ENCODE measurements at regions not wholly inside any gene's neighbourhood (a gene's known extent, or its start where the extent isn't known, plus 50 kb on each side); places are given as distances from the start of the nearest gene placed in this dataset.
"Not testable (repeated sequence)": the region's sequence is repeated elsewhere in the genome, so short reads cannot be mapped to it uniquely, and the experiment has no call there.

DNA sequence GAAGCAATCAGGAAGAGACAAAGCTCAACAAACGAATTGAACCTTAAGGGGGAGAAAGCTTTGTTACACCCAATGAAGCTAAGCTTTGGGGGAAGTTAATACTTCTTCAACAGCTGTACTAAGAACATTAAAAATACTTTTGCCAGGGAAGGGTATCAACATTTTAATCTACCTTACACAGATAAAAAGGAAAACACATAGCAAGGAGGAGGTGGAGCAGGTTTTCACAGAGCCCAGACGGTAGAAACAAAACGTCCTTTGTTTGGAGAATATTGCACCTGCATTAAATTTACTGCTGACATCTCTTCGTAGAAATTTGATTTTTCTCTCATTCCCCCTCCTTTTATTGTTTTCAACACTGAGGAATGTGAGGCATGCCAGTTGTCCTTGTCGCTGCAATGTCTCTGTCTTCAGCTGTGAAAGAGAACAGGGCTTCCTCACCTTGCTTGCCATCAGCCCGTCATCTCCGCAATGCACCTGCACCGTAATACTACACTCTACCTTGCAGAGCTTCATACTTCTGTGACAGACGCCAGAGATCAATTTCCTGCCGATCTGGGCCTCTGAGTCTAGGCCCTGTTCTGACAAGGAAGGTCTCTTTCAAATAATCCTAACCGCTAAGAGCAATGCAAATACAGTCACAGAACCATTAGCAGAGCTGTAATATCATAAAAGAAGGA, 270.8 kb downstream of the SPRY2 start:
- DNase-seq = no peak

DNA sequence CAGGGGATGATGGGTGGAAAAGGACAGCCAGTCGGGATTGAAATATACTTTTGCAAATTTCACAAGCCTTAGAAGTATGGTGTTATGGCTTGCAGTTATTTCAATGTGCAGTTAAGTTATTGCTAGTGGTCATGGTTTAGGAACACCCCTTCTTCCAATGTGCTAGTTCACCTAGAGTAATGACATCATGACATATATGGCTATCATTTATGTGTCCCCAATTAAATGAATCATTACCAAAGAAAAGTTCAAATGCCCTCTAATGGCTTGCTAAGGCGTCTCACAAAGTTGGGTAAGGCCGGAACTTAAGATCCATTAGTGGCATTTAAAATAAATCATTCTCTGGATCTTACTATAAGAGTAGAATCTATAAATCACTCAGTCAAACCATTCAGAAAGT, 271.6 kb downstream of the SPRY2 start:
- no peak for DNase-seq

DNA sequence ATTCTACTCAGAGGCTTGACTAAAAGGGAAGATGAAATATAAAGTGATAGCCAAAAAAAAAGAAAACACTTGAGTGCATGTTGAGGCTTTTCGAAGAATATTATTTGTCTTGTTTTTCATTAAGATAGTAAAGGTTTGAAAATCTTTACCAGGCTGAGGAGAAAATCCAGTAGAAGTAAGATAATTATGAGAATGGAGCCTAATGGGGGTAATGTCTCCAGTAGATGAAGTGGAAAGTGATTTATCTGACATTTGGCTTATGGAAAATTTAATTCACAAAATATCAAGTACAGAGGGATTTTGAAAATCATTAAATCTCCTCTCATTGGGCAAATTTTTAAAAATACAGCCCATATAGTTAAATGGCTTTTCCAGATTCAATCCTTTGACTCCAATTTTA, 274.9 kb downstream of the SPRY2 start:
- no peak for DNase-seq

DNA sequence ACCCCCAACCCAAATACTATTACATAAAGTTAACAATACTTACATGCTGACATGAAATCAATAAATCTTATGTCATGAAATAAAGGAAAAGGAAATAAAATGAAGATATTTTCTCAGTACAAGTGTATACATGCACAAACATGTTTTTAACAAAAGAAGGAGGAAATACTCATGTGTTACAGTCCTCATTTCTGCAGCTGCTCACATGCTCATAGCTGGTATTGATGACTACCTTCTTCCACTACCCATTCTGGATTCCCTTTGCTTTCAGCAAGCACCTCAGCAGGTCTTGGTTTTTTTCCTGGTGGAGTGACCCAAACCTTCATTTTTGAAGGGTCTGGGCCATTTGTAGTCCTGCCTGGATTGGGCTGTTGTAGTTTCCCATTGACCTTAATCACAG, 278.5 kb downstream of the SPRY2 start:
- not testable (repeated sequence) for DNase-seq

DNA sequence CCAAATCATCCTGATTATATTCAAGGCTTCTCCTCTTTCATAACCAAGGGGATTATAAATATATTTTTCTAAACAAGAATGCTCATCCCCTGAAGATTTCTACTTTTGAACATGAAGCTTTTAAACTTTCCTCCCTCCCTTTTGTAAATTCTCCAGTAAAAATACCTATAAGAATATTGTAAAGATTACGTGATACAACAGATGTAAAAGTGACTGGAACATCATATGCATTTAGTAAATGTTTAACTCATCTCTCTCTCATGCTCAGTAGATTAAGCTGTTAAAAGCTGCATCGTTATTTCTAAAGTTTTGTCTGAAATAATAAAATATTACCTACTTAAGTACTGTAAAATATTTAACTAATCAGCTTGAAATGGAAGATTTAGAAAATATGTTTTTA, 281.1 kb downstream of the SPRY2 start:
- no peak for DNase-seq

DNA sequence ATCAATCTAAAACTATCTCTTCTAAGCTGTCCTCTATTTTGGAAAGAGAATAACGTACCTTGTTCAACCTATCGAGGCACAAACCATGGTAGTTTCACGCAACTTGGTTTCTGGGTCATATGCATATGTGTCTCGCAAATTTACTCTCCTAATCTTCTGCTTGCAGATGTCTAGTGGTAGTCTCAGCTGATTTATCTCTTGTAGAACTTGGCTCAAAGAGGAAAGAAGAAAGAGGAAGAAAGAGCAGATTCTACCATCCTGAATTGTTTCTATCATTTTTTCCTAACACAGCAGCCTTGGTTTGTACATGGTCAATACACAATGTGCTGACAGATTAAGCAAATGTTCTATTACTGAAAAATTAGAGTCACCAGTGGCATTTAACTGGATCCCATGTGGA, 282.3 kb downstream of the SPRY2 start:
- DNase-seq = no peak

DNA sequence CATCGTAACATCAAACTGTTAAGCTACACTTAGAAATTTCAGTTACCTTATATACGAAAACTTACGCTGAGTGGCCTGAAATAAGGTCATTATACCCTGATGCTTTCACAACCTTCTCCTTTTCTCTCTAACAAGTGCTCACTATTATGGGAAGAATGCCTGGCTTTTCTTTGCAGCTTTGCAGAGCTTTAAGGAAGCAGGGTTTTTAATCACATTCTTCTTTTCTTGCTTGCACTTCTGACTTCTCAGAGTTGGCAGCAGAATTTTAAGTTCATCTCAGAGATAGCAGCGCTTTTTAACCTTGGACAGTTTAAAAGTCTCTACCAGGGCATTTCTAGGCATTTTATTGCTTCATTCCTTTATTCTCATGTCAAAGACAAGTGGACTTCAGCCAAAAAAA, 285.1 kb downstream of the SPRY2 start:
- no peak for DNase-seq

DNA sequence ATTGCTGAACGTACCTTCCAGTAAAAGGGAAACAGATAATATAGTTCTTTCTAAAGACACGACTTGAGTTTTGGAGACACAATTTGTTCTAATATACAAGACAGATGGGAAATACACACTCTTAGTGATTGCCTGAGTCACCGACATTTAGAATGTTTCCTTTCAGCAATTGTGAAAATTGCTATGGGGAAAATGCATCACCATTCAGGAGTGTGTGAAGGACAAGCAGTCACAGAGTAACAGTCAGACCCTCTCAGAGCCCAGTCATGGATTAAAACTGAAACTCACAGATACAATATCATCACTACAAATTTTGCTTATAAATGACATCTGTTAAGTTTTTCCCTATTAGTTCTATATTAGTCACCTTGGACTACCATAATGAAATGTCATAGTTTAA, 286.1 kb downstream of the SPRY2 start:
- no peak for DNase-seq

DNA sequence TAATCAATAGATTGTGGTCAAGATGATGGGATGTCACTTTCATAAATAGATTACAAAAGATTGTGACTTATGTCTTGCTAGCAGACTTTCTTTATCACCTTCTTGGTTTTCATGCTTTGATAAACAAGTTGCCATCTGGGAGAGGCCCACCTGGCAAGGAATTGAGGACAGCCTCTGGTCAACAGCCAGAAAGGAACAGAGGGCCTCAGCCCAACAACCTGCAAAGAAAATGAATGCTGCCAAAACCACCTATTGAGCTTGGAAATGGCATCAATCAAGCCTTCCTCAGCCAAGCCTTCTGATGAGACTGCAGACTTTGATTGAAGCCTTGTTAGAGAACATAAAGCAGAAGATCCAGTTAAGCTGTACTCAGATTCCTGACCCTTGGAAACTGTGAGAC, 288.6 kb downstream of the SPRY2 start:
- no peak for DNase-seq

DNA sequence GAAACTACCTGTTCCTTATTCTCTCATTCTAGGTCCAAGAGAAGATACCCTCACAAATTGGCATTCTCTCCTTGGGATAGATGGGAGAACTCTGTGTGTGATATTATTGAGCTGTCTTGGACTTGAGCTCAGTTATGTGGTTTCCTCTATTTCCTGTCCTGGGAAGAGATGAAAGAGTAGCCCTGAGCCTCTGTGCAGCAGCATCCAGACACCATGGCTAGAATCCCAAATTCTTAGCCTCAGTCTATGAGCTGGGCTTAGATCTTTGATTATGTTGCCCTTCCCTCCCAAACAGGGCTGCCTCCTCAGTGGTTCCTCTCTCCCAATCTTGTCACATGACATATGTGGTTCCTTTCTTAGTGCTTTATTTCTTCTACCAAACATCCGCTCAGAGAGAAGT, 290.7 kb downstream of the SPRY2 start:
- DNase-seq = no peak

DNA sequence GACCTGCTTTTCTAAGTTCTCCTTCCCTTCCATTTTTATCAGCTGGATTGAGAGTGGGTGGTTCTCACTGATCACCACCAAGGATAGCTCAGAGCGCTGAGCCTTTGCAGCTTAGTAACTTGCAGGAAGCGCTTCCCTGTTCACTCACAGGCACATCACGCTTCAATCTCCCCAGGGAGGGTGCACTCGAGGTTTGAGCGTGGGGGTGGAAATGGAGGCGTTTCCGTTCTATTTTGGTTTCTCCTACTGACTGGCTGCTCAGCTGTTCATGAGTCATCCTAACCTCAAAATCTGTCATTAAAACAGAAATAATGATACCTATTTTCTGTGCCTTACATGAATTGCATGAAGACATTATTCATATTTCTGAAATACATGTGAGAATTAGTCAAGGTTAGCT, 292.1 kb downstream of the SPRY2 start:
- peak; percentile 46 for DNase-seq

DNA sequence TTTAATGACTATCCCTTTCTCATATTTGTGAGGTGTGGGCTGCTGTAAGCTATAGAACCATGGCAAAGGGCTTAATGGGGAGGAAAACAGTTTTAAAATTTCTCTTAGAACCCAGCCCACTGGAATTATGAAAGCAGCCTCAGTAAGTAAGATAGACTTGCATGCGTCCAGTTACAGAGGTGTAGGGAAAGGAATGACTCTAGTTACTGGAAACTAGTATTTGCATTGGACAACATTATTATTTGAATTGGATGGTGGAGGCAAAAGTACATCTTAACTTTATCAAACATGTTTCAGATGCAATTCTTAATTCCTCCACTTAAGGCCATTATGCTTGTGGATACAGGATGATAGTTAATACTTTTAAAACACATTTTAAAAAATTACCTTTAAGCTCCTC, 292.9 kb downstream of the SPRY2 start:
- no peak for DNase-seq

DNA sequence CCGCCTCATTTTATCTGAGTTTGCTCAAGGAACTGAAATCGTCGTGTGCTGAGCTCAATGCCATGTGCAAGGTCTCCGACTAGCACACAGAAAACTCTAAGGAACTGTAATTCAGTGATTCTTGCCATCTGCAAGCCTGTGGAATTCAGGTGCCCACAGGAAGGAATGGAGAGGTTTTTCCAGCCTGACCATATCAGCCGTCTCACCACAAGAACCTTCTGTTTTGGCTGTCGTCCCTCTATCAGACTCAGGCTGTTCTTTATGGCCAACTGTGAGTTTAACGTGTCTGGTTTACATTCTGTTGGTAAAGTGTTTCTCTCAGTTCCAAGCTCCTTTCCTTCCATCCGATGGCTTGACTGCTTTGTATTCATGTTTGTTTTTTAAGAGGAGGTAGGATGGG, 293.5 kb downstream of the SPRY2 start:
- DNase-seq = no peak

DNA sequence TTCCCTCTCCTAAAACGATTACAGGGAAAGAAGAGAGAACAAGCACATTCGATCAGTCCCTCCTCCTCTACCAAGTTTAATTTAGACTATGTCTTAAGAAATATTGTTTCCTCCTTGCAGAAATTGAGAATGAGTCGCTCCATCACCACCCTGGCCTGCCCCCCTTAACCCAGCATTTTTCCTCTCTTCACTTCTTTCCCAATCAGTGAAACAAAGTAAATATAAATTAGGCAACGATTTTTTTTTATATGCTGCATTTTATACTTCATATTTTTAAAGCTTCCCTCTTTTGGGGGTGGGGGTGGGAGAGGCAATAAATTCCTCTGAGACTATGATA, 300.0 kb downstream of the SPRY2 start:
- DNase-seq = no peak

DNA sequence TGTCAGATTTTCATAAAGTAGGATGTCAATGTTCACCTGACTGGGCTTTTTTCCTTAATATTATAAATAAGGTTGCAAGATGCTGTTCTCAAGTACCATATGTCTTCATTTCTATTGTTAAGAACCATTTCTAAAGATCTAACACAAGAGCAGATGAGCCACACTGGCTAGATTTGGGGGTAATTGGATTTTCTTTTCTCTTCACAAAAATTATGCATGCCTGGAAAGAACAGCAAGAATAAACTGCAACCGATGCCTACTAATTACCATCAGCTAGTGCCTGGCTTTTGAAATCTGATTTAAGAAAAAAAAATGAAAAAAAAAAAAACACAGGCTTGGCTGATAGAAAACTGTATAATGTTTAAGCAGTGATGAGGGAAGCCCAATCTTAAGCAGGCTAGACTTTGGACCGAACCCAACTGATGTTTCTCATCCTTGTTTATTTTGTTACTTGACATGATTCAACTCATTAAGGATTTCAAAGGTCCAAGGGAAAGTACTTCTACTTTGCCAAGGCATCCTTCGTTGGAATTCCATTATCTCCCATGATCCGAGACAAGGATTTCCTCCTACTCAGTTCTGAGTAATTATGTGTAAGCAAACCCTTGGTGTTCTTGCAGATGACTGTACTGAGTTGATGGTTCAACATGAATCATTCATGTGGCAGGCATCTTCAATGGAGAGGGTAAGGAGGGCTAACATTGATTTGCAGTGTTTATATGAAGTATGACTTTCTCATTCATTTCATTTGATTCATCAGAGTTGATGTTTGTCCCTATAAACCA, 300.5 kb downstream of the SPRY2 start:
- no peak for DNase-seq

DNA sequence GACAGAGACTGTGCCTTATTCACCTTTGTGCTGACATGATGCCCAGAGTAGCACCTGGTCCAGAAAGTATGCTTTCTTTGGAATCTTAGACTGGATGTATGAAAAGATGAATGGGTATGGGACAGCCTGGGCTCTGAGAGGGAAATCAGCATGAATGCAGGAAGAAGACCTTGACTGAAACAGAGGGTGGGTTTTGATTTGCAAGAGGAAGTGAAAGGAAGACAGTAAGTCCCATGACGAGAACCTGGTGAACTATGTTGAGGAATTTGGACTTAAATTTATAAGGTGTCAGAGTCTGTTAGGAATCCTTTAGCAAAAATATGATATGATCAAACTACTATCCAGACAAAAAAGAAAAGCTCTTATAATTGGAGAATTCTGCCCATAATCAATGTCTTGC, 301.9 kb downstream of the SPRY2 start:
- no peak for DNase-seq

DNA sequence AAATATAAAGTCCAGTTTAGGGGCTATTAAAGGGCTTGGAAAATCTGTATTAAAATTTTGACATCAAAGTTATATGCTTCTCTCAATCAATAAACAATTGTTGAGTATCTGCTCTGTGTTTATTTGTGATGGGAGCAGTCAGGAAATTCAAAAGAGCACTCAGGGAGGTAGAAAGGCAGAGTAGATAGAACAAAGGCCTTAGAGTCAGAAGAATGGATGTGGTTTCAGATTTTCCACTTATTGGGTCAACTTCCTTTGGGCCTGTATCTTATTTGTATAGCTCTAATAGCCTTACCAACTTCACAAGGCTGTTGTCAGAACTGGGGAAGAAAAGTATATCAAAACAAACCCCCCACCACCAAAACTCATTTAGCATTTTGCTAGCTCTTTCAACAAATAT, 302.6 kb downstream of the SPRY2 start:
- DNase-seq = no peak

DNA sequence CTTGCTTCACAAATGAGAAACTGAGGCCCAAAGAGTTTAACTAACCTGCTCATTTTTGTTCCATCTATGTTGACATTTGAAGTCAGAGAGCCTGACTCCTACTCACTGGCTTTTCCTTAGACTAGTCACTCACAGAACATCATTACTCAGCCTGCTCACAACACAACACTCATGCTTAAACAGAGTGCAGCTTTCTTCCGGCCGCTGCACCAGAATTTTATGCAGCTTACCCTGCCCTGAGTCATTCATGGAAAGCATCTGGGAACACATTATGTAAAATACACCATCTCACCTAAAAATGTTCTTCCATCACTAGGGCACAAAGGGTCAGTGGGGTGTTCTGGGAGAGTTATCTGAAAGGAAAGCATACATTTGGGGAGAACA, 303.4 kb downstream of the SPRY2 start:
- no peak for DNase-seq

DNA sequence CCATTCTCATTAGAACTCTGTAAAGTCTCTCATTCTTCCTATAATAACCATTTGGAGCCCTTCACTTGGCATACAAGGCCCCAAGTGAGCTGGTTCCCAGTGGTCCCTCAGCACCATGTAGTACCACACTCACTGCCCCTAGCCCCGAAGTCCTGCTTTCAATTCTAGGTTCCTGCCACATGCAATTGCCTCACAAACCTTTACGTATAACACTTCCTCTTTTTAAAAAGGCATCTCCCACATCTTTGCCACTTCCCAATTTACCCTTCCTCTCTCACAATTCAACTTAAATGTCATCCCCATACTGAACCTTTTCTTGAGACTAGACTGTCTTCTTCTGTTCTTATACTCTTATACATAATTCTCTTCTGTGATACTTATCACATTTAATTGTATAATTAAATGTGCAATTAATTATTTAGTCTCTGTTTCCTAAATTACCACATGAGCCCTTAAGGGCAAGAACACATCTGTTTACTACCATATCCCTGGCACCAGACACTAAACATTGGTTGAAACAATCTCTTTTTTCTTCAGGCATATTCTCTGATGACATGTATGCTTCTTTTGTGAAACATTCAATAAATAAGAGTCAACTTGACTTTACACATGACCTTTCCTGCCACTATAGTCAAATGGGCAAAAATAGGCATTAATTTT, 304.0 kb downstream of the SPRY2 start:
- DNase-seq = no peak

DNA sequence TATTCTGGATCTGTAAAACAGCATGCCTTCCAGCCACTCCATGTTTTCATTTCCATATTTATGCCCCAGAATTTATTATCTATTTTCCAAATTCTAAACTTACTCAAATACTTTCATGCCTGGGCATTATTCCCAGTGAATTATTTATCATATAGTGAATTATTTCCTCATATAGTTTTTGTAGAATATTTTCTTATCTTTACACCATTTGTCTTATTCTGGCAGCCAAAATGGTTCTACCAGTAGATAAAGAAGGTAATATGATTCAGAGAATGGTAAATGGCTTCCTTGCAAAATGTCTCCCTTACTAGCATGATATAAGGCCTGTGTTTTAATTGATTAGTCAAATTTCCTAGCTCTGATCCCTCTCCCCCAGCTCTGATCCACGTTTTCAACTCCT, 305.8 kb downstream of the SPRY2 start:
- no peak for DNase-seq

DNA sequence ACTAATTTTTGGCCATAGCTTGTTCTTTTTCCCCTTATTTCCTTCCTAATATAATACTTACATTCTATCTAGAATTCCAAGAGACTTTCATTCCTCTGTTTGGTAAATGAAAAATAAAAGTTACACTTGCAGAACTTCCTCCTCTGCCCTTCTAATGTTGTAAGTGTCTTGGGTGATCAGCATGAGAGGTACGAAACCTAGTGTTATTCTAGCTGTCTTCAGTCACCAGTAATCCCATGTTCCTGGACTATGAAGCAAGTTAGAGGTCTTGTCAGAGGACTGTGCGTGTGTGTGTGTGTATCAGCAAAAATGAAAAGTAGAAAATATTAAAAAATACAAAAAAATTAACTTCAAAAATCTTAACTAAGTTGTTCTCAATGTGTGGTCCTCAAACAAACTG, 307.0 kb downstream of the SPRY2 start:
- DNase-seq = no peak

DNA sequence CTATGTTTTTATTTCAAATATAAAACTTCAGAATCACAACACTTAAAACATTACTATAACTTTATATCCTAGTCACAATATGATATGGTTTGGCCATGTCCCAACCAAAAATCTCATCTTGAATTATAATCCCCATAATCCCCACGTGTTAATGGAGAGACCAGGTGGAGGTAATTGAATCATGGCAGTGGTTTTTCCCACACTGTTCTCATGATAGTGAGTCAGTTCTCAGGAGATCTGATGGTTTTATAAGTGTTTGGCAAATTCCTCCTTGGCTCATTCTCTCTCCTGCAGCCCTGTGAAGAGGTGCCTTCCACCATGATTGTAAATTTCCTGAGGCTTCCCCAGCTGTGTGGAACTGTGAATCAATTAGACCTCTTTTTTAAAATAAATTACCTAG, 307.6 kb downstream of the SPRY2 start:
- no peak for DNase-seq

DNA sequence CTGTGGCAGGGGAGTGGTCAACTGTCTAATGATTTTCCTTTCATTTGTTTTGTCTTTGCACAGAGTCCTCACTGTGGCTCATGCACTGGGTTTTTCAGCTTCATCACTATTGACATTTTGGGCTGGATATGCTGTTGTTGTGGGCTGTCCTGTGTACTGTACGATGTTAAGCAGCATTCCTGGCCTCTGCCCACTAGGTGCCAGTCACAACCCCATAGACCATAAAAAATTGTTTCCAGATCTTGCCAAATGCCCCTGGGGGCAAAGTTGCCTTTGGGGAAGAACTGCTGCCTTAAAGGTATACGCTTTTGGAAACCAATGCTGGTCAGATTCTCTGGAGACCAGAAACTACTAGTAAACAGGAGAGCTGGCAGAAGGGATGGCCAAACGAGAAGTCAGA, 310.4 kb downstream of the SPRY2 start:
- DNase-seq = no peak

DNA sequence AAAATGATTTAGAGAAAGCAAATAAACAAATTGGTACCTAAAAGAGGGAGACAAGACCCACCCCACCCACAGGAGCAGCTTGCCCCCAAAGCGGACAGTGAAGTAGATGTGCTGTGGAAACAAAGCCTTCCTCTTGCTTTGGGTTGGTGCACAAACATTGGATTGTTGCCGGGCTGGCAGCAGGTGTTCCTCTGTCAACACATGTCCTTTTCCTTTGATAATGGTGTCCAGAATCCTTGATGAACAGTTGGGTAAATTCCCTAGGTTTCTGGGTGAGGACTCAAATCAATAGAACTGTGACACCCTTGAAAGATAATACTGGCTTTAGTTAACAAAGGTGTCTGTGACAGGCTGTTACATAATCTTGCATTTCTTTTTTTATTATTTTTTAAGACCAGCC, 311.8 kb downstream of the SPRY2 start:
- DNase-seq = no peak

DNA sequence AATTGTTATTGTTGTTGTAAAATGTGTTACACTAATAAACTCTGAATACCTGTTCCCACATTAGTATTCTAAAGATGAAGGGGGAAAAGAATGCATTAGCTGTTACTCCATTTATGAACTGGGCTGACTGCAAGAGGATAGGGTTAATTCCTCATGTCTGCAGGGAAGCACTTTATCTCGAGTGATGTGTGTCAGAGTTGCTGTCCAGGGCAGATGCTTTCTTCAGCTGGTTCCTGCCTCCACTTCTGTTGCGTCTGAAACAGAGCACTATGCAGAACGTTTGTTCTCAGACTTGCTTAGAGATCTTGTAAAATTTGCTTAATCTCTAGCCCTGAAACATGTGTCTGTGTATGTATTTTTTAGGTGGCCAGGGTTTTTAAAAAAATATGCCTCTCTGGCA, 318.8 kb downstream of the SPRY2 start:
- no peak for DNase-seq

All from activated CD8-positive, alpha-beta memory T cell treated with anti-CD3 and anti-CD28 coated beads, Interleukin-2, amount 50 U/mL, for 4 hours (primary cell).